ENCODE measurements at regions not wholly inside any gene's neighbourhood (a gene's known extent, or its start where the extent isn't known, plus 50 kb on each side); places are given as distances from the start of the nearest gene placed in this dataset.

GRCh38 chr2:217461674-217462073, 541.1 kb downstream of the TNS1 start:
- DNase-seq = no peak
- Histone ChIP-seq H3K27me3 (ENCODE audit: insufficient read depth, low read depth, severe bottlenecking) (no peaks in the 10 kb centered on the region), H3K9me3 (ENCODE audit: severe bottlenecking) (no peaks in the 10 kb centered on the region), H3K27ac (no peak overlapping the region), H3K4me3 (ENCODE audit: low read depth, low read length) (no peak overlapping the region), H3K36me3 (no peaks in the 10 kb centered on the region)
- TF ChIP-seq CTCF (IDR thresholded peaks at IDR 0.05; ENCODE audit: low read depth, low read length) = no peak

GRCh38 chr2:217459680-217460405, 543.0 kb downstream of the TNS1 start:
- no peaks in the 10 kb centered on the region for H3K27me3 ChIP-seq (ENCODE audit: insufficient read depth, low read depth, severe bottlenecking)
- H3K36me3 ChIP-seq = no peaks in the 10 kb centered on the region
- no peak overlapping the region for H3K4me3 ChIP-seq (ENCODE audit: low read depth, low read length)
- no peaks in the 10 kb centered on the region for H3K9me3 ChIP-seq (ENCODE audit: severe bottlenecking)
- no peak overlapping the region for H3K27ac ChIP-seq
- no peak for DNase-seq
- TF ChIP-seq CTCF (IDR thresholded peaks at IDR 0.05; ENCODE audit: low read depth, low read length) = no peak

GRCh38 chr2:217459016-217459415, 543.8 kb downstream of the TNS1 start:
- Histone ChIP-seq H3K36me3 (no peaks in the 10 kb centered on the region), H3K27me3 (ENCODE audit: insufficient read depth, low read depth, severe bottlenecking) (no peaks in the 10 kb centered on the region), H3K4me3 (ENCODE audit: low read depth, low read length) (no peak overlapping the region), H3K27ac (no peak overlapping the region), H3K9me3 (ENCODE audit: severe bottlenecking) (no peaks in the 10 kb centered on the region)
- DNase-seq = no peak
- no peak for TF ChIP-seq CTCF (IDR thresholded peaks at IDR 0.05; ENCODE audit: low read depth, low read length)

- Histone ChIP-seq H3K4me3 (ENCODE audit: low read depth, low read length) (no peak overlapping the region), H3K36me3 (no peaks in the 10 kb centered on the region), H3K27ac (no peak overlapping the region), H3K27me3 (ENCODE audit: insufficient read depth, low read depth, severe bottlenecking) (no peaks in the 10 kb centered on the region), H3K9me3 (ENCODE audit: severe bottlenecking) (no peaks in the 10 kb centered on the region)
- no peak for TF ChIP-seq CTCF (IDR thresholded peaks at IDR 0.05; ENCODE audit: low read depth, low read length)
- no peak for DNase-seq
Measured at GRCh38 chr2:217456016-217456415, 546.8 kb downstream of the TNS1 start.

- Histone ChIP-seq H3K27ac (no peak overlapping the region), H3K9me3 (ENCODE audit: severe bottlenecking) (no peaks in the 10 kb centered on the region), H3K4me3 (ENCODE audit: low read depth, low read length) (no peak overlapping the region), H3K27me3 (ENCODE audit: insufficient read depth, low read depth, severe bottlenecking) (no peaks in the 10 kb centered on the region), H3K36me3 (no peaks in the 10 kb centered on the region)
- DNase-seq = no peak
- TF ChIP-seq CTCF (IDR thresholded peaks at IDR 0.05; ENCODE audit: low read depth, low read length) = no peak
Measured at GRCh38 chr2:217452928-217453327, 549.9 kb downstream of the TNS1 start.

GRCh38 chr2:217451666-217452065, 551.1 kb downstream of the TNS1 start:
- H3K27ac ChIP-seq = no peak overlapping the region
- no peaks in the 10 kb centered on the region for H3K27me3 ChIP-seq (ENCODE audit: insufficient read depth, low read depth, severe bottlenecking)
- H3K4me3 ChIP-seq (ENCODE audit: low read depth, low read length) = no peak overlapping the region
- no peak for TF ChIP-seq CTCF (IDR thresholded peaks at IDR 0.05; ENCODE audit: low read depth, low read length)
- DNase-seq = no peak
- no peaks in the 10 kb centered on the region for H3K9me3 ChIP-seq (ENCODE audit: severe bottlenecking)
- H3K36me3 ChIP-seq = no peaks in the 10 kb centered on the region

All from WERI-Rb-1 (cell line).